NCI-H226 (cell line): ENCODE measurements at regions not wholly inside any gene's neighbourhood (a gene's known extent, or its start where the extent isn't known, plus 50 kb on each side); places are given as distances from the start of the nearest gene placed in this dataset.
"Not testable (repeated sequence)": the region's sequence is repeated elsewhere in the genome, so short reads cannot be mapped to it uniquely, and the experiment has no call there.

ENCODE experiments used
- DNase-seq: peaks from one replicate; pipeline ENCODE4 v3.0.0-alpha.2; 2015

DNA sequence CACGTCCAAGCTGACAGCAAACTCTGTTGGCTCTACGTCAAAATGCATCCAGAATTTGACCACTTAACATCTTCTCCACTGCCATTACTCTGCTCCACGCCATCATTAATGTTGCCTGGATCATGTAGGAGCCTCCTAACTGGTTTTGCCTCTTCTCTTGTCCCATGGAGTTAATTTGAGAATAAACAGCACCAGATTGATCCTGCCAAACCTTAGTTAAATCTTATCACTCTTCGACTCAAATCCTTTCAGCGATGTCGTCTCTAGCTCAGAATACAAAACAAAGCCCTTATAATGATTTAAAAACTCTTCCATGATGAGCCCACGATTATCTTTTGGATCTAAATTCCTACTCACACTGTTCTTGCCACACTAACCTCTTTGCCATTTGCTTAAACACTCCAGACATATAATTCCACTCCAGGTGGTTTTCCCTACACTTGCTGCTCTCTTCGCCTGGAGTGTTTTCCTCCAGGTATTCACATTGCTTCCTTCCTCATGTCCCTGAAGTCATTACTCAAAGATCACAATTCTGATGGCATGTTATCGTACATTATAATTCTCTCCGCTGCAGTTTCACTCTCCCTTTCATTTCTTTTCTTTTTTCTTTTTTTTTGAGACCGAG lies 90.7 kb upstream of the KCNK2 start:
- no peak for DNase-seq

DNA sequence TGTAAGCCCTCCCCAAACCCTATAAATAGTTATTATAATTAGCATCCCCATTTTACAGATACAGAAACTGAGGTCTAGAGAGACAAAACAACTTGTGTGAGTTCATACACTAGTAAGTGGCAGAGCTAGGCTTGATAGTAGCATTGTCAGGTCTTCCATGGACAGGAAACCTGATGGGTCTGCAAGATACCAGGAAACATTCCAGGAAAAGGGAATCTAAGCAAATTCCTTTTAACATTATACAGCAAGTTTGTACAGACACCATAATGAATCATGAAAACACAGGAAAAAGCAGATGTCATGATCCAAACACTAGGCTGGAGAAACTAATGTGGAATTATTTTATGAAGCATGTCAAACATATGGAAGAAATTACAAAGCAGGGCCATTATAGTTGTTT lies 89.1 kb upstream of the KCNK2 start:
- no peak for DNase-seq

DNA sequence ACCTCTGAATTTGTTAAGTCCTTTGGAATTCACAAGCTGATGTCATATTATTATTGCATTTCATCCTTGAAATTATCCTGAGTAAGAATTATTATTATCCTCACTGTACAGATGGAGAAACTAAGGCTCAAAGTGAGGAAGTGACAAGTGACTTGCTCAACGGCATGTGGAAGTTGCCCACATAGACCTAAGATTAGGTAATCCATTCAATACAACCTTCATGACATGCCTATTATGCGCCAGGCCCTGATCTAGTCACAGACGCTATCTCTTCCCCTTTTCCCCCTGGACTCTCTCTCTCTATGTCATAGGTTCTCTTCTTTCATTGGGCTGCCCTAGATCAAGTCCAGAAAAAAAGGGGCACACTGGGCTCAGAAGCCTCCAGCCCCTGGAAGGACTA lies 84.9 kb upstream of the KCNK2 start:
- no peak for DNase-seq

DNA sequence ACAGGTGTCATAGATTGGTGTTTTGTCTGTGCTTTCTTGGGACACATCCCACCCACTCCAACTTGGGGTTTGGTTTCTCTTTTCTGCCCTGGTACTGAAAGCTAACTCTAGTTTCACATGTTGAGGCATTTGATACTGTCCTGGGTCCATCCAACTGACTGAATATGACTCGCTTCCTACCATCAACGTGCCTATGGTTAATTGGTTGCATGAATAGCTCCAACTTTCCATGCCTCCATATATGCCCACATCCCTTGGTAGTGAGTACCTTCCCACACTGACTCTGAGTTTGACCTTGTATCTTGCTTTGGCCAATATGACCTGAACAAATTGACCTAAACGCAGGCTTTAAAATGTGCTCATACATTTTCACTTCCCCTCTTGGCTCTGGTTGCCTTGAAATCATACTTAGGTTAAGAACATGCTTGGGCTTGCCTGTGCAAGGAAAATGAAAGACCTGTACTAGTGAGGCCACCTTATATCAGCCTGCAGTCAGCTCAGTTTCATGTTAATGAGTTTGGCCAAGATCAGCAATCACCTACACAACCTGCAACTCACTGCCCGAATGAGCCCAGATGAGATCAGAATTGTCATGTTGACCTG lies 81.0 kb upstream of the KCNK2 start:
- no peak for DNase-seq

DNA sequence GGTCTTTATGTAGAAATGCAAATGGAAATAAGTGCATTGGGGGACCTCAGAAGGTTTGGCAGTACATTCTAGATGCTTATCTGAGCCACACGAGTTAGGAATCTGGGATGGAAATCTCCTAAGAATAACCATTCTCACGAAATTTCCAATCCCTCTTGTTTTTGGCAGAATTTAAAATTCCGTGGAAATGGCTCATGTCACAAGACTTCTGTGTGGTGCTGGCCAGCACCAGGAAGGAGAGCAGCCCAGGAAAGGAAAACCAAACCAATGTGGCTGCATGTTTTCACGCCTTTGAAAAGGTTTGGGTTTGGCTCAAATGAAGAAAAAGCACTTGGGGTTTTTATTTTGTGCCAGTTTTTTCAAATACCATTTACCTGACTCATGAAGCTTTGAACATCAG lies 80.1 kb upstream of the KCNK2 start:
- DNase-seq = peak; percentile 61

DNA sequence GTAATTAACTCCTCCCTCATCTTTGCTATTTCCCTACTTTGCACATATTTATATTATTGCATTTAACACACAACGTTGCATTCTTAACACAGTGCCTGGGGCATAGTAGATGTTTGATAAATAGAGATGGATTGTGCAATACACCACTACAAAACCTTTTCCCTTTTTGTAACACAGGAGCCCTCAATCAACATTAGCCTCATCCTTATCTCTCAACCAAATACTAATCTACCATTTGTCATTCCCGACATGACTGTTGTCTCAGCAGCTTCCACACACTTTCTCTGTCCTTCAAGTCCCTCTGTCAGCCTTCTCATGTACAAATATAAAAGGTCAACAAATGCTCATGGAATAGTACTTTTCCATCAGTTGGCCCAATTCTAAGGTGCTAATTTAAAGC lies 78.9 kb upstream of the KCNK2 start:
- peak; percentile 47 for DNase-seq

DNA sequence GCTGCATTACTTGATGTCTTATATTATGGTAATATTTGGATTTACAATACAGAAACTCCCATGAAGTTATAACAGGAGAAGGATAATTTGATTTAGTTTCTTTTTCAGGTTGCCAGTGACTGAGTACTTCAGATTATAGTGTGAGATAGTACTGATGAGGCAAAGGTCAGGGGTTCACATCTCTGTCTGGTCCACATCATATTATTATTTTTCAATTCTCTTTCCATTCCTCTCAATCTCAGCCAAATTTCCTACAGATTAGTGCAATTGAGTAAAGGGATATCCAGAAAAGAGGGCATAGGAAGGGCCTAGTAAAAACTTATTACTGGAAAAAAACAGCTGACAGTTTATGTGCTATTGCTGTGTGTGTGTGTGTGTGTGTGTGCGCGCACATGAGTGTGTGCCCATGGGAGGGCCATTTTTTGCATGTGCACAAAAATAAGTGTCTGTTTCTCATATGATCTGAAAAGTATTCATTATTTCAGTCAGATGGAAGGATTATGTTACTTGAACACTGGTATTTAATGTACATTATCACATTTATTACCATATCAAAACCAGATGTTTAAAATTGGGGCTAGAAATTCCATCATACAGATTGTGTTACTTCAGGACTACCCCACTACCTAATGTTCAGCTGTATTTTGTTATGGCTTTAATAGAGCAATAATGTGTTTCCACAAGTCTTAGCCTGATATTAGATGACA lies 78.3 kb upstream of the KCNK2 start:
- DNase-seq = no peak

DNA sequence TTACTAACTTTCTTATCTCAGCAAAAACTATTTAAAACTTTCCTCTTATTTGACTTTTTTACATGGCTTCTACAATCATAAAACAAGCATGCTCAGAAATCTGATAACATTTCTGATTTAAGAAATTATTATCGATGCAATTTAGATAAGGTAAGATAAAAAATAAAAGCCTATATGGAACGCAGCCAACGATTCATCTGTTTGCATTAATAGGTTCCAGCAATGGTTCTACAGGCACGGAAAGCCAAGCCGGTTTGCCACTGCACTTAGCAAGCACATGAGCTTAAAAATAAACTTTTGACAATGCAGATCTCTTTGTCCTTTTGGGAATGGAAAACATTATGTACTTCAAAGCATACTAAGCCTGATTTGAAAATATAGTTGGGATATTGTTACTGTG lies 77.5 kb upstream of the KCNK2 start:
- no peak for DNase-seq

DNA sequence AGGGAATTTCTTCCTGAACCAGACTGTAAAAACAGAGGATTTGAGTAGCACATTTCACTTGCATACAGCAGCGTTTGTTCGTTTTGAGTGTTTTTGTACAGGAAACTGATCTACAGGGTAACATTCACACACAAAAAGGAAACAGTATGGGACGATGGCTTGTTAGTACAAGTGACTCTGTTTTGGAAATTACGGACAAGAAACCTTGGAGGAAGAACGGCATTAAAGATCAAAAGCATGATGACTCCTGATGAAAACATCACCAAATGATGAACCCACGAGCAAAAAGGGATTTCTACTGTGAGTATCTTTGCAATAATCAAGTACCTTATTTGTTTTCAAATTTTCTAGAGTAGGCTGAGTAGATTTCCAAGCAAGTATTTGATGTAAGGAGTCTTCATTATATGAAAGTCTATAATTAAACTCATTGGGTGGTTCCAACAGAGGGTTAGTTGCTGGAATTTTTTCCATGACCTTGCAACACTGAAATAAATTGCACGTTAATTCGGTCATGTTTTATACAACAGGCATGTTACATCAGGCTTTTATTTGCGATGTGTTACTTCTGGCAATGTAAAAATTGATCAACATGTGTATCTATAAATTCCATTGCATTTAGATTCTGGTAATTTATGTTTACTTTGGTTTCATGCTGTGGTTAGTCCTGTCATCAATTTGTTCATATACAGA lies 76.7 kb upstream of the KCNK2 start:
- no peak for DNase-seq

DNA sequence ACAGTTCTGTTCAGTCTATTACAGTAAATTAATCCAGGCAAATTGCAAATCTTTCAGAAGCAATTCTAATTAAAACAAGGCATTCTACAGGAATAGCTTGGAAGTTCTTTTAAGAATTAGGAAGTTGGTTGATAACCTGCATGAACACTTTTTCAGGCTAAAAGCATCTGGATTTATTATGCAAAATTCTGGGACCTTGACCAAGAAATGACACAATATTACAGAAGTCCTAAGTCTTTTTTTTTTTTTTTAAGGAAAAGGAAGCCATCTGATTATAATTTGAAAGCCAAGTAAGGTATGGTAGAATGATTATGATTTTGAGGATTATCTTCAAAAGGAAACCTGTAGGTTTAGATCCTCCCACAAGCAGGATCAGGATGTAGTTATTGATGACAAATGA lies 74.7 kb upstream of the KCNK2 start:
- DNase-seq = no peak

DNA sequence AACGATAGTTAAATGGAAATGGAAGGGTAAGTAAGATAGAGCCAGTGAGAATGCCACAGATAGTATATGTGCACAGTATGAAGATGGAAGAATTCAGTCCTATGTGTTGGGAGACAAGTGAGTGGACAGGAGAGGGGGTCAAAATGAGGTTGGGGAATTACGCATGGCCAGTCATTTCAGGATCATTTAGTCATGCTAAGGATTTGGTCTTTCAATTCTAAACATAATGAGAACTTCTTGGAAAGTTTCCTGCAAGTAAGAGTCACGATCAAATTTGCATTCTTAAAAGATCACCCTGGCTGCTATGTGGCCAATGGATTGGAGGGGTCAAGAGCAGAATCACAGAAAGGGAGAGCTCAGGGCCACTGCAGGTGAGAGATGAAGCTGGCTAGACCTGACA lies 64.0 kb upstream of the KCNK2 start:
- no peak for DNase-seq

DNA sequence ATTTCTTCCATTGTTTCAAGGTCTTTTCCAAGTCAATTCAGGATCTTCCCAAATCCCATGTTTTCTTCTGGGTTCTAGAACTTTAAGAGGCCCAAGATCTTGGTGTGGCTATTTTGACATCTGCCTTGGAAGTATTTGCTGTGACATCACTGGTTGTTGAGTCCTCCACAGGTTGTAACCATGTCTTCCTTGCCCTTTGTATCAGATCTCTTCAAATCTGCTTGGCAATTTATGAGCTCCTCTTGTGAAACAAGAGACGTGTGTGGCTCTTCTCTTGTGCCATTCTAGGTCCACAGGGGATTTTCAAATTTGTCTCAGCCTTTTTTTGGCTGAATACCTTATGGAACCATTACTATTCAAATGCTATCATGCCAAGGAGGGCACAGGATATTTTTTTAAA lies 60.3 kb upstream of the KCNK2 start:
- no peak for DNase-seq

DNA sequence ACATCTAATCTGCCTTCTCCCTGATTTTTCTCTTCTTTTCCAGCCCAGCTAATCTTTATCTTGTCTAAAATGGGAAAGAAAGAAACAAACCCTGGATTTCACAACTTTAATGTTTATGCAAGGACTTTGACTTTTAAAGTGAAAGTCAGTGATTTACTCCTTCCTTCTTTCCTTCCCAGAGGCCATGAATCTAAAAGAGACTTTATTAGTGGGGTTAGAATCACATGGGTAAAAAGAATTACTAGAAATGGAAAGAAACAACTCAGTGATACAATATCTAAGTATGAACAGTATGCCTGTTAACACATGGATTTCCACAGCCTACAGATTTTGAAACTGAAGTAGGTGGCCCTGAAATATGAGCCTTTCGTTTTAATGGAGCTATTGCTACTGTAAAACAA lies 59.8 kb upstream of the KCNK2 start:
- DNase-seq = no peak

DNA sequence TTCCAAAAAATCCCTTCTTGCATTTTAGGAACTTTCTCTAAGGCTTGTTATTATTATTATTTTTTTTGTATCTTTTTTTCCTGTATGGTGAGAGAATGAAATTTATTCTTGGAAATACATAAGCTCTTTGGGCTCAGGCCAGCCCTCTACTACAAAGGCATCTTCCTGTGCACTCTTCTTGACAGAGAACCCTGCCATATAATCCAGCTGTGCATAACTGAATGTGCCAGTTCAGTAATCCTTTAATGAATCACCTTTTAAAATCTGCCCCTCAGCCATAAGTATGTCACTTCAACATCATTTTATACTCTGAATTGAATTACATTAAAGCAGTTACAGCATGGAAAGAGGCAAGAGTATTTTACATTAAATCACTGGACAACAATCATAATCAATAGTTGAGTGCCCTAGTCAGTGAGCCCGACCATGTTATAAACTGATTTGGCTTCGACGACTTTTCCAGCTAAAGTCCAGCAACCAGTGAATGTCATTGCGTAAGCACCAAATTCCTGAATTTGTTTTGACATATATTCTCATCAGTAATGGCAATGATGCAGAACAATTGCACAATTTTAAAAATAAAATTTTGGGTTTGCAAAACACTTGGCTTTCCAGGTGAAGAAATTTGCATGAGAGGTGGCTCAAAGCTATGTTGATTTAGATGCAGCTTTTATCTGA lies 59.2 kb upstream of the KCNK2 start:
- no peak for DNase-seq

DNA sequence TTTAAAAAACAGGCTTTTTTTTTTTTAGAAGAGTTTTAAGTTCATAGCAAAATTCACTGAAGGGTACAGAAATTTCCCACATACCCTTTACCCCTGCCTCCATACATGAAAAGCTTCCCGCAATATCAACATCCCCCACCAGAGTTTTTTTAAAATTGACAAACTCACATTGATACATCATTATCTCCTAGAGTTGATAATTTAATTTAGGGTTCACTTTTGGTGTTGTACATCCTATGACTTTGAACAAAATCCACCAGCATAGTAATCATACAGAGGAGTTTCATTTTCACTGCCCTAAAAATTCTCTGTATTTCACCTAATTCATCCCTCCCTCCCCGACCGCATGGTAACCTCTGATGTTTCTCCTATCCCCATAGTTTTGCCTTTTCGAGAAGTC lies 53.6 kb upstream of the KCNK2 start:
- no peak for DNase-seq

DNA sequence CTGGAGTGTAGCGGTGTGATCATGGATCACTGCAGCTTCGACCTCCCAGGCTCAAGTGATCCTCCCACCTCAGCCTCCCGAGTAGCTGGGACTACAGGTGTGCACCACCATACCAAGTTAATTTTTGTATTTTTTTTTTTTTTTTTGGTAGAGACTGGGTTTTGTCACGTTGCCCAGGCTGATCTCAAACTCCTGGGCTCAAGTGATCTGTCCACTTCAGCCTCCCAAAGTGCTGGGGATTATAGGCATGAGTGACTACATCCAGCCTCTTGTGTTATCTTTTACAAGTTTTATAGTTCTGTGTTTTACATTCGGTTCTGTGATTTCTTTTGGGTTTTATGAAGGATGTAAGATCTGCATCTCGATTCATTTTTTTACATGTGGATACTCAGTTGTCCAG lies 52.0 kb upstream of the KCNK2 start:
- DNase-seq = not testable (repeated sequence)

DNA sequence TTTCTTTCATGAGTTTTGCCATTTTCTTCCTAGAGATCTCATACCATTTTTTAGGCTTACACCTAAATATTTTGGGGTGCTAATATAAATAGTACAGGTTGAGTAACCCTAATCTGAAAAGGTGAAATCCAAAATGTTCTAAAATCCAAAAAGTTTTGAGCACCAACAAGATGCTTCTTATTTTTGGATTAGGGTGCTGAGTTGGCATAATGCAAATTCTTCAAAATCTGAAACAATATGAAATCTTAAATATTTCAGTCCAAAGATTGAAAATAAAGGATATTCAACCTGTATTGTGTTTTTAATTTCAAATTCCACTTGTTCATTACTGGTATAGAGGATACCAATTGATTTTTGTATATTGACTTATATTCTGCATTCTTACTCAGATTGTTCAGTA lies 51.1 kb upstream of the KCNK2 start:
- no peak for DNase-seq
